ENCODE measurements at regions not wholly inside any gene's neighbourhood (a gene's known extent, or its start where the extent isn't known, plus 50 kb on each side); places are given as distances from the start of the nearest gene placed in this dataset.

DNA sequence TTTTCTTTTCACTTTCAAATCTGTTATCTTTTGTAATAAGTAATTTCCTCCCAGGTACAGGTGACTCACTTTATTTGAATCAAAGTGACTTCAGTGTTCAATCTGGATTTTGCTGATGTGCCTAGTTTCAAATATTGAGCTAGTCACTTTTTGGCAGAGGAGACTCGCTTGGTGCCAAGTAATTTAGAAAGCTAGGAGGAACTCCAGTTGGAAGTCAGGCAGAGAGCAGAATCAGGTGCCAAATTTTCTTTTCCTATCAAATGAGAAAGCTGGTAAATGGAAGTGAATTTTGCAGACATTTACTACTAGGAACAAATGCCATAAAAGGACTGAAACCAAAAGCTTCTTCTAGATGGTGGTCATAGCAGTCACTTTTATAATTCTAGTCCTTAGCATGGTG, 656.0 kb upstream of the KIF2B start:
- H3K4me1 ChIP-seq (ENCODE audit: insufficient read depth), result peaks cover 5% of the 10 kb centered on the region; the same call in 1 of the 2 replicates
- Mint-ChIP-seq H3K4me3 (no peak overlapping the region), H3K4me1 (peaks cover 6% of the 10 kb centered on the region; the same call in 2 of the 3 replicates), H3K36me3 (ENCODE audit: low read depth) (no peaks in the 10 kb centered on the region), H3K27ac (no peak overlapping the region), H3K27me3 (ENCODE audit: insufficient read depth, low read depth, poor library complexity) (no peaks in the 10 kb centered on the region), H3K9me3 (no peaks in the 10 kb centered on the region)
- DNase-seq (ENCODE audit: low spot score) (no peak), ATAC-seq (no peak)
- H3K27me3 ChIP-seq (ENCODE audit: insufficient read depth), result no peaks in the 10 kb centered on the region
- no peaks in the 10 kb centered on the region for H3F3A ChIP-seq (replicated peaks; ENCODE audit: low read depth)
- TF ChIP-seq POLR2AphosphoS5 (IDR thresholded peaks at IDR 0.05; ENCODE audit: low read depth) (no peak), ZNF331 (CRISPR knock-in tag; IDR thresholded peaks at IDR 0.05; ENCODE audit: low read depth) (no peak), ZNF114 (CRISPR knock-in tag; IDR thresholded peaks at IDR 0.05) (no peak), NANOG (IDR thresholded peaks at IDR 0.05; ENCODE audit: borderline replicate concordance) (no peak), REST (IDR thresholded peaks at IDR 0.05; ENCODE audit: unreplicated experiment) (no peak), ZNF462 (CRISPR knock-in tag; IDR thresholded peaks at IDR 0.05) (no peak), CTCF (conservative IDR thresholded peaks at IDR 0.05; ENCODE audit: low read depth in 2 of 2) (no peak), ETS1 (IDR thresholded peaks at IDR 0.05) (no peak), STAT1 (IDR thresholded peaks at IDR 0.05; ENCODE audit: unreplicated experiment) (no peak), JUNB (IDR thresholded peaks at IDR 0.05; ENCODE audit: unreplicated experiment) (no peak)
- H3K9me2 ChIP-seq (ENCODE audit: insufficient read depth), result no peaks in the 10 kb centered on the region
- no peaks in the 10 kb centered on the region for H4K20me1 ChIP-seq (replicated peaks; ENCODE audit: insufficient read depth)
- no peak overlapping the region for H3K27ac ChIP-seq (ENCODE audit: low read depth)
- H3K36me3 ChIP-seq (ENCODE audit: insufficient read depth), result no peaks in the 10 kb centered on the region
- no peak overlapping the region for H2AFZ ChIP-seq
- no peak overlapping the region for H3K4me3 ChIP-seq
- no peaks in the 10 kb centered on the region for H3K79me2 ChIP-seq (replicated peaks; ENCODE audit: insufficient read depth)
- no peak overlapping the region for H3K4me2 ChIP-seq

All from GM23338 (cell line).